OCI-LY1 (cell line): ENCODE measurements at regions not wholly inside any gene's neighbourhood (a gene's known extent, or its start where the extent isn't known, plus 50 kb on each side); places are given as distances from the start of the nearest gene placed in this dataset.
A peak's percentile ranks its signal among the peaks of the same experiment; 100 is the strongest.

Experiments
- EZH2 ChIP-seq: fragments of 200-600 bp; sonication (generic), shearing (Covaris generic); IDR thresholded peaks from 2 replicates; pipeline ENCODE4 v1.8.0; 2017; ENCODE audit warnings: borderline replicate concordance, mixed run types, mild to moderate bottlenecking, antibody characterized with exemption, low read length, moderate library complexity, mixed read lengths
- TF ChIP-seq, protein P1 (sequence below): fragments of 200-600 bp; sonication (generic), shearing (Covaris generic); IDR thresholded peaks from 2 replicates; pipeline ENCODE4 v1.5.1; 2017; ENCODE audit warnings: mild to moderate bottlenecking, antibody characterized with exemption, low read length, moderate library complexity, mixed read lengths

DNA sequence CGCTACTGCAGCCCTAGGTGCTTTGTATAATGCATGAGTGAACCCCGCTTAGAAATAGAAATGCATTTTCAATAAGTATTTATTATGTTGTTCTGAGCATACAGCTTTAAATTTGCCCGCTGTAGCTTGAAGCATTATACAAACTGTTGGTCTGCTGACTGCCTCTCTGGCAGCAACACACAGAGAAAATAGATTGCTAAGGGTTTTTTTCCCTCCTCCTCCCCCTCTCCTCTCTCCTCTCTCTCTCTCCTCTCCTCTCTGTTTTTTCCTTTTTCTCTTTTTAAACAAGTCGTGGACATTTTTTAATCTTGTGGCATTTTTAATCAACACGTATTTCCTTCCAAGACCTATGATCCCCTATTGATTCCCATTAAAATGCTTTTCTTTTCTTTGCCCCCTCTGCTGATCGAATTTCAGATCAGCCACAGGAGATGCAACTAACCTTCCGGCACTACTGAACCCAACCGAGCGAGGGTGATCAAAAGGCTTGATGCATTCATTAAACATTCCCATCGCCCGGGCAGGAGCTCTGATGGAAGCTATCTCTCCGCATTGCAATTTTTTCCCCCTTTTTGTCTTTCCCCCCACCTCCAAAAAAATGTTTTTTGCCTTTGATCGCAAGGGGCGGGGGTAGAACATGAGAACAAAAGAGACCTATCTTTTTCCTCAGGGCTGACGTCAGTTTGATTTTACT, 90.7 kb upstream of the ARID1B start:
- TF ChIP-seq, protein P1, sequence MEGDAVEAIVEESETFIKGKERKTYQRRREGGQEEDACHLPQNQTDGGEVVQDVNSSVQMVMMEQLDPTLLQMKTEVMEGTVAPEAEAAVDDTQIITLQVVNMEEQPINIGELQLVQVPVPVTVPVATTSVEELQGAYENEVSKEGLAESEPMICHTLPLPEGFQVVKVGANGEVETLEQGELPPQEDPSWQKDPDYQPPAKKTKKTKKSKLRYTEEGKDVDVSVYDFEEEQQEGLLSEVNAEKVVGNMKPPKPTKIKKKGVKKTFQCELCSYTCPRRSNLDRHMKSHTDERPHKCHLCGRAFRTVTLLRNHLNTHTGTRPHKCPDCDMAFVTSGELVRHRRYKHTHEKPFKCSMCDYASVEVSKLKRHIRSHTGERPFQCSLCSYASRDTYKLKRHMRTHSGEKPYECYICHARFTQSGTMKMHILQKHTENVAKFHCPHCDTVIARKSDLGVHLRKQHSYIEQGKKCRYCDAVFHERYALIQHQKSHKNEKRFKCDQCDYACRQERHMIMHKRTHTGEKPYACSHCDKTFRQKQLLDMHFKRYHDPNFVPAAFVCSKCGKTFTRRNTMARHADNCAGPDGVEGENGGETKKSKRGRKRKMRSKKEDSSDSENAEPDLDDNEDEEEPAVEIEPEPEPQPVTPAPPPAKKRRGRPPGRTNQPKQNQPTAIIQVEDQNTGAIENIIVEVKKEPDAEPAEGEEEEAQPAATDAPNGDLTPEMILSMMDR = peak; percentile 46; the same call in 1 of the 2 replicates
- TF ChIP-seq EZH2 = no peak
